Panc1 (cell line): ENCODE measurements at regions not wholly inside any gene's neighbourhood (a gene's known extent, or its start where the extent isn't known, plus 50 kb on each side); places are given as distances from the start of the nearest gene placed in this dataset.

Source experiments
- CTCF ChIP-seq: fragments of 450-650 bp; IDR thresholded peaks from 2 replicates; pipeline ENCODE4 v1.5.1; 2017; ENCODE audit warnings: mild to moderate bottlenecking
- POLR2AphosphoS5 ChIP-seq: IDR thresholded peaks from 2 replicates; pipeline ENCODE4 v1.6.1; 2012; ENCODE audit warnings: mild to moderate bottlenecking, low read depth, low read length, moderate library complexity
- SIN3A ChIP-seq: IDR thresholded peaks from 2 replicates; pipeline ENCODE4 v1.6.1; 2012; ENCODE audit warnings: low read depth, mild to moderate bottlenecking, low read length, moderate library complexity, borderline replicate concordance; ENCODE audit not compliant: insufficient read depth
- TCF7L2 ChIP-seq: IDR thresholded peaks from 2 replicates; pipeline ENCODE4 v1.6.1; 2011; ENCODE audit warnings: mild to moderate bottlenecking, low read depth, low read length, inconsistent platforms
- TF ChIP-seq, protein P1 (sequence below), 2 experiments: IDR thresholded peaks; 2 replicates each; pipeline ENCODE4 v1.6.1; 2011 to 2012; ENCODE audit warnings: low read depth in 2 of 2, control low read depth in 1 of 2, low read length in 1 of 2, mild to moderate bottlenecking in 1 of 2, moderate library complexity in 1 of 2; ENCODE audit not compliant: insufficient read depth in 1 of 2

GRCh38 chr10:129375912-129376311 is 91.1 kb upstream of the MGMT start:
- no peak for TF ChIP-seq POLR2AphosphoS5
- TF ChIP-seq, protein P1, sequence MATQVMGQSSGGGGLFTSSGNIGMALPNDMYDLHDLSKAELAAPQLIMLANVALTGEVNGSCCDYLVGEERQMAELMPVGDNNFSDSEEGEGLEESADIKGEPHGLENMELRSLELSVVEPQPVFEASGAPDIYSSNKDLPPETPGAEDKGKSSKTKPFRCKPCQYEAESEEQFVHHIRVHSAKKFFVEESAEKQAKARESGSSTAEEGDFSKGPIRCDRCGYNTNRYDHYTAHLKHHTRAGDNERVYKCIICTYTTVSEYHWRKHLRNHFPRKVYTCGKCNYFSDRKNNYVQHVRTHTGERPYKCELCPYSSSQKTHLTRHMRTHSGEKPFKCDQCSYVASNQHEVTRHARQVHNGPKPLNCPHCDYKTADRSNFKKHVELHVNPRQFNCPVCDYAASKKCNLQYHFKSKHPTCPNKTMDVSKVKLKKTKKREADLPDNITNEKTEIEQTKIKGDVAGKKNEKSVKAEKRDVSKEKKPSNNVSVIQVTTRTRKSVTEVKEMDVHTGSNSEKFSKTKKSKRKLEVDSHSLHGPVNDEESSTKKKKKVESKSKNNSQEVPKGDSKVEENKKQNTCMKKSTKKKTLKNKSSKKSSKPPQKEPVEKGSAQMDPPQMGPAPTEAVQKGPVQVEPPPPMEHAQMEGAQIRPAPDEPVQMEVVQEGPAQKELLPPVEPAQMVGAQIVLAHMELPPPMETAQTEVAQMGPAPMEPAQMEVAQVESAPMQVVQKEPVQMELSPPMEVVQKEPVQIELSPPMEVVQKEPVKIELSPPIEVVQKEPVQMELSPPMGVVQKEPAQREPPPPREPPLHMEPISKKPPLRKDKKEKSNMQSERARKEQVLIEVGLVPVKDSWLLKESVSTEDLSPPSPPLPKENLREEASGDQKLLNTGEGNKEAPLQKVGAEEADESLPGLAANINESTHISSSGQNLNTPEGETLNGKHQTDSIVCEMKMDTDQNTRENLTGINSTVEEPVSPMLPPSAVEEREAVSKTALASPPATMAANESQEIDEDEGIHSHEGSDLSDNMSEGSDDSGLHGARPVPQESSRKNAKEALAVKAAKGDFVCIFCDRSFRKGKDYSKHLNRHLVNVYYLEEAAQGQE (IDR thresholded peaks at IDR 0.05; ENCODE audit: insufficient read depth in 1 of 2, low read depth in 2 of 2, low read length in 1 of 2): no peak
- TF ChIP-seq CTCF: no peak
- TF ChIP-seq TCF7L2: no peak
- no peak for TF ChIP-seq SIN3A
